ENCODE measurements at regions not wholly inside any gene's neighbourhood (a gene's known extent, or its start where the extent isn't known, plus 50 kb on each side); places are given as distances from the start of the nearest gene placed in this dataset.
"Not testable (repeated sequence)": the region's sequence is repeated elsewhere in the genome, so short reads cannot be mapped to it uniquely, and the experiment has no call there.

- H3K4me1 ChIP-seq (ENCODE audit: control insufficient read depth, extremely low read depth, insufficient read depth, low read length) = peaks cover 23% of the 10 kb centered on the region
- H4K20me1 ChIP-seq (ENCODE audit: control insufficient read depth, extremely low read depth, insufficient read depth, low read length); FAIRE-seq; H3K9ac ChIP-seq (ENCODE audit: control insufficient read depth, extremely low read depth, insufficient read depth, low read length); H3K36me3 ChIP-seq (ENCODE audit: control insufficient read depth in 2 of 2, extremely low read depth in 1 of 2, insufficient read depth in 2 of 2, low read length in 2 of 2); DNase-seq (ENCODE audit: low read depth, low spot score); dilution Hi-C loops (cut with MboI; ENCODE audit: extremely low pct_ligation_motif_present, low sequenced_read_pairs); H3K9me3 ChIP-seq (ENCODE audit: control insufficient read depth, low read depth, low read length); H3K79me2 ChIP-seq (ENCODE audit: control insufficient read depth, insufficient read depth, low read length); H3K9me1 ChIP-seq (ENCODE audit: control insufficient read depth, extremely low read depth, insufficient read depth, low read length); H3K4me3 ChIP-seq (ENCODE audit: control insufficient read depth in 2 of 3, extremely low read depth in 1 of 3, insufficient read depth in 2 of 3, low read depth in 1 of 3, low read length in 3 of 3); H3K4me2 ChIP-seq (ENCODE audit: control insufficient read depth, extremely low read depth, insufficient read depth, low read depth, low read length); H3K27ac ChIP-seq (ENCODE audit: control insufficient read depth, insufficient read depth, low read length); H3K27me3 ChIP-seq (ENCODE audit: control insufficient read depth, extremely low read depth, insufficient read depth, low read length); H2AFZ ChIP-seq (ENCODE audit: control insufficient read depth, low read length): not testable (repeated sequence)
Measured at GRCh38 chr2:91768301-91768700, 3076.8 kb downstream of the RPIA start.

GRCh38 chr2:91768997-91769396 is 3077.5 kb downstream of the RPIA start:
- H3K79me2 ChIP-seq (ENCODE audit: control insufficient read depth, insufficient read depth, low read length); dilution Hi-C loops (cut with MboI; ENCODE audit: extremely low pct_ligation_motif_present, low sequenced_read_pairs); H3K4me3 ChIP-seq (ENCODE audit: control insufficient read depth in 2 of 3, extremely low read depth in 1 of 3, insufficient read depth in 2 of 3, low read depth in 1 of 3, low read length in 3 of 3); H3K4me2 ChIP-seq (ENCODE audit: control insufficient read depth, extremely low read depth, insufficient read depth, low read depth, low read length); H3K27ac ChIP-seq (ENCODE audit: control insufficient read depth, insufficient read depth, low read length); H3K9me1 ChIP-seq (ENCODE audit: control insufficient read depth, extremely low read depth, insufficient read depth, low read length); H4K20me1 ChIP-seq (ENCODE audit: control insufficient read depth, extremely low read depth, insufficient read depth, low read length); H3K27me3 ChIP-seq (ENCODE audit: control insufficient read depth, extremely low read depth, insufficient read depth, low read length); H3K36me3 ChIP-seq (ENCODE audit: control insufficient read depth in 2 of 2, extremely low read depth in 1 of 2, insufficient read depth in 2 of 2, low read length in 2 of 2); DNase-seq (ENCODE audit: low read depth, low spot score); FAIRE-seq; H2AFZ ChIP-seq (ENCODE audit: control insufficient read depth, low read length); H3K9me3 ChIP-seq (ENCODE audit: control insufficient read depth, low read depth, low read length); H3K9ac ChIP-seq (ENCODE audit: control insufficient read depth, extremely low read depth, insufficient read depth, low read length): not testable (repeated sequence)
- H3K4me1 ChIP-seq (ENCODE audit: control insufficient read depth, extremely low read depth, insufficient read depth, low read length) = peaks cover 19% of the 10 kb centered on the region

- FAIRE-seq; H3K27ac ChIP-seq (ENCODE audit: control insufficient read depth, insufficient read depth, low read length); dilution Hi-C loops (cut with MboI; ENCODE audit: extremely low pct_ligation_motif_present, low sequenced_read_pairs): not testable (repeated sequence)
Measured at GRCh38 chr2:91770046-91770575, 3078.6 kb downstream of the RPIA start.

GRCh38 chr2:91771604-91772003 is 3080.1 kb downstream of the RPIA start:
- FAIRE-seq; H3K36me3 ChIP-seq (ENCODE audit: control insufficient read depth in 2 of 2, extremely low read depth in 1 of 2, insufficient read depth in 2 of 2, low read length in 2 of 2); H3K9me1 ChIP-seq (ENCODE audit: control insufficient read depth, extremely low read depth, insufficient read depth, low read length); H3K27me3 ChIP-seq (ENCODE audit: control insufficient read depth, extremely low read depth, insufficient read depth, low read length); H3K79me2 ChIP-seq (ENCODE audit: control insufficient read depth, insufficient read depth, low read length); H2AFZ ChIP-seq (ENCODE audit: control insufficient read depth, low read length); H3K27ac ChIP-seq (ENCODE audit: control insufficient read depth, insufficient read depth, low read length); H3K4me2 ChIP-seq (ENCODE audit: control insufficient read depth, extremely low read depth, insufficient read depth, low read depth, low read length); H3K4me1 ChIP-seq (ENCODE audit: control insufficient read depth, extremely low read depth, insufficient read depth, low read length); H3K4me3 ChIP-seq (ENCODE audit: control insufficient read depth in 2 of 3, extremely low read depth in 1 of 3, insufficient read depth in 2 of 3, low read depth in 1 of 3, low read length in 3 of 3); dilution Hi-C loops (cut with MboI; ENCODE audit: extremely low pct_ligation_motif_present, low sequenced_read_pairs); H3K9me3 ChIP-seq (ENCODE audit: control insufficient read depth, low read depth, low read length); H4K20me1 ChIP-seq (ENCODE audit: control insufficient read depth, extremely low read depth, insufficient read depth, low read length); H3K9ac ChIP-seq (ENCODE audit: control insufficient read depth, extremely low read depth, insufficient read depth, low read length); DNase-seq (ENCODE audit: low read depth, low spot score): not testable (repeated sequence)

More at GRCh38 chr2:91770046-91770575, 3078.6 kb downstream of the RPIA start:
- H3K9ac ChIP-seq (ENCODE audit: control insufficient read depth, extremely low read depth, insufficient read depth, low read length); H2AFZ ChIP-seq (ENCODE audit: control insufficient read depth, low read length); H3K4me2 ChIP-seq (ENCODE audit: control insufficient read depth, extremely low read depth, insufficient read depth, low read depth, low read length); H3K36me3 ChIP-seq (ENCODE audit: control insufficient read depth in 2 of 2, extremely low read depth in 1 of 2, insufficient read depth in 2 of 2, low read length in 2 of 2); H3K27me3 ChIP-seq (ENCODE audit: control insufficient read depth, extremely low read depth, insufficient read depth, low read length); H3K9me3 ChIP-seq (ENCODE audit: control insufficient read depth, low read depth, low read length); H3K4me3 ChIP-seq (ENCODE audit: control insufficient read depth in 2 of 3, extremely low read depth in 1 of 3, insufficient read depth in 2 of 3, low read depth in 1 of 3, low read length in 3 of 3); DNase-seq (ENCODE audit: low read depth, low spot score); H3K79me2 ChIP-seq (ENCODE audit: control insufficient read depth, insufficient read depth, low read length); H3K9me1 ChIP-seq (ENCODE audit: control insufficient read depth, extremely low read depth, insufficient read depth, low read length); H4K20me1 ChIP-seq (ENCODE audit: control insufficient read depth, extremely low read depth, insufficient read depth, low read length): not testable (repeated sequence)
- H3K4me1 ChIP-seq (ENCODE audit: control insufficient read depth, extremely low read depth, insufficient read depth, low read length) = peaks cover 14% of the 10 kb centered on the region

- H3K79me2 ChIP-seq (ENCODE audit: control insufficient read depth, insufficient read depth, low read length); dilution Hi-C loops (cut with MboI; ENCODE audit: extremely low pct_ligation_motif_present, low sequenced_read_pairs); H3K4me2 ChIP-seq (ENCODE audit: control insufficient read depth, extremely low read depth, insufficient read depth, low read depth, low read length); H3K9ac ChIP-seq (ENCODE audit: control insufficient read depth, extremely low read depth, insufficient read depth, low read length); H3K36me3 ChIP-seq (ENCODE audit: control insufficient read depth in 2 of 2, extremely low read depth in 1 of 2, insufficient read depth in 2 of 2, low read length in 2 of 2); H3K9me1 ChIP-seq (ENCODE audit: control insufficient read depth, extremely low read depth, insufficient read depth, low read length); H4K20me1 ChIP-seq (ENCODE audit: control insufficient read depth, extremely low read depth, insufficient read depth, low read length); H3K4me3 ChIP-seq (ENCODE audit: control insufficient read depth in 2 of 3, extremely low read depth in 1 of 3, insufficient read depth in 2 of 3, low read depth in 1 of 3, low read length in 3 of 3); FAIRE-seq; H3K4me1 ChIP-seq (ENCODE audit: control insufficient read depth, extremely low read depth, insufficient read depth, low read length); H3K27me3 ChIP-seq (ENCODE audit: control insufficient read depth, extremely low read depth, insufficient read depth, low read length); DNase-seq (ENCODE audit: low read depth, low spot score); H3K9me3 ChIP-seq (ENCODE audit: control insufficient read depth, low read depth, low read length); H3K27ac ChIP-seq (ENCODE audit: control insufficient read depth, insufficient read depth, low read length); H2AFZ ChIP-seq (ENCODE audit: control insufficient read depth, low read length): not testable (repeated sequence)
Measured at GRCh38 chr2:91772240-91772937, 3080.9 kb downstream of the RPIA start.

All from keratinocyte (primary cell).